K562 (cell line): ENCODE measurements at regions not wholly inside any gene's neighbourhood (a gene's known extent, or its start where the extent isn't known, plus 50 kb on each side); places are given as distances from the start of the nearest gene placed in this dataset.

Source experiments
- ATAC-seq: fragments of 200-7000 bp; cut with Tn5 transposase; 3 replicates; pipeline ENCODE4 v1.9.1; 2020; ENCODE audit warnings: moderate library complexity
- BruUV-seq: library from RNA; stranded (reverse); fragments of 400-500 nt; replicated peaks from 2 replicates; lab custom pipeline; 2021; lab: Mats Ljungman, UMichigan
- CTCF ChIA-PET: fragments of 300-600 bp; formaldehyde crosslinking; extraction: SDS; loops from one replicate; lab custom pipeline; 2021; ENCODE audit warnings: low intra/inter-chr PET ratio; lab: Yijun Ruan, JAX
- POLR2A ChIA-PET: fragments of 300-600, 350-650 bp; sonication (Branson Sonifier 250); formaldehyde crosslinking; extraction: SDS; loops from one replicate; lab custom pipeline; 2021; ENCODE audit warnings: antibody characterized with exemption, inconsistent platforms; lab: Yijun Ruan, JAX
- DNase-seq, 4 experiments: peaks; one replicate each; pipeline versions ENCODE4 v3.0.0 to v3.0.0-alpha.2; 2011 to 2018; ENCODE audit warnings: low spot score in 3 of 4, mixed read lengths in 3 of 4; ENCODE audit errors: extremely low read depth in 1 of 4
- FAIRE-seq: peaks from 2 replicates; lab custom pipeline; 2011; peaks lifted over from hg19 to GRCh38; lab: Jason Lieb, UNC
- H2AFZ ChIP-seq: 2 replicates; pipeline ENCODE4 v1.6.0; 2011; ENCODE audit warnings: low read depth, low read length, control low read depth, inconsistent platforms
- H3K27ac ChIP-seq: fragments of 200-600 bp; 3 replicates; pipeline ENCODE4 v1.8.0; 2011; ENCODE audit warnings: low read depth, mild to moderate bottlenecking, control low read depth, inconsistent platforms, low read length, moderate library complexity, mixed read lengths; ENCODE audit errors: extremely low read depth
- H3K27me3 ChIP-seq, 2 experiments: fragments of 300-600 bp in 1 of 2; 2 replicates in 1 of 2; 3 replicates in 1 of 2; pipeline versions ENCODE4 v1.6.0 to v1.8.0; 2011; ENCODE audit warnings: inconsistent platforms in 2 of 2, low read length in 2 of 2, mild to moderate bottlenecking in 1 of 2, mixed read lengths in 1 of 2, moderate library complexity in 1 of 2; ENCODE audit not compliant: control insufficient read depth in 2 of 2, insufficient read depth in 2 of 2
- H3K36me3 ChIP-seq: fragments of 300-600 bp; 3 replicates; pipeline ENCODE4 v1.8.0; 2011; ENCODE audit warnings: mild to moderate bottlenecking, low read length, inconsistent platforms; ENCODE audit not compliant: control insufficient read depth, insufficient read depth
- H3K4me1 ChIP-seq, 2 experiments: fragments of 200-600 bp in 1 of 2; replicated peaks in 1 of 2; 2 replicates in 1 of 2; 3 replicates in 1 of 2; pipeline versions ENCODE4 v1.5.1 to v1.8.0; 2011; ENCODE audit warnings: inconsistent platforms in 2 of 2, low read length in 2 of 2, mild to moderate bottlenecking in 1 of 2, mixed read lengths in 1 of 2, moderate library complexity in 1 of 2; ENCODE audit not compliant: control insufficient read depth in 2 of 2, insufficient read depth in 2 of 2
- H3K4me2 ChIP-seq: 2 replicates; pipeline ENCODE4 v1.6.1; 2011; ENCODE audit warnings: low read length, control low read depth, inconsistent platforms, mixed read lengths; ENCODE audit not compliant: insufficient read depth
- H3K4me3 ChIP-seq: fragments of 200-600 bp; sonication (generic), shearing (Covaris generic); 2 replicates; pipeline ENCODE4 v1.5.1; 2016; ENCODE audit warnings: control low read depth, inconsistent platforms
- H3K79me2 ChIP-seq: fragments of 200-600 bp; 3 replicates; pipeline ENCODE4 v1.8.0; 2011; ENCODE audit warnings: low read length, inconsistent platforms; ENCODE audit not compliant: control insufficient read depth, insufficient read depth
- H3K9ac ChIP-seq, 2 experiments: 2 replicates each; pipeline versions ENCODE4 v1.6.0 to v1.6.1; 2011; ENCODE audit warnings: low read depth in 2 of 2, low read length in 2 of 2, control low read depth in 1 of 2, inconsistent platforms in 1 of 2, mild to moderate bottlenecking in 1 of 2, mixed read lengths in 1 of 2; ENCODE audit not compliant: insufficient read depth in 1 of 2
- H3K9me1 ChIP-seq: one replicate; pipeline ENCODE4 v1.6.0; 2011; ENCODE audit warnings: inconsistent platforms, mild to moderate bottlenecking, low read length, moderate library complexity; ENCODE audit not compliant: control insufficient read depth, insufficient read depth
- H3K9me3 ChIP-seq: replicated peaks from 2 replicates; pipeline ENCODE4 v1.5.1; 2011; ENCODE audit warnings: low read depth, low read length, inconsistent platforms; ENCODE audit not compliant: control insufficient read depth, insufficient read depth
- H4K20me1 ChIP-seq: replicated peaks from 2 replicates; pipeline ENCODE4 v1.6.1; 2011; ENCODE audit warnings: low read length, inconsistent platforms, mixed read lengths; ENCODE audit not compliant: control insufficient read depth, insufficient read depth
- ARID1B ChIP-seq: fragments of 450-650 bp; IDR thresholded peaks from 2 replicates; pipeline ENCODE4 v1.6.1; 2016; ENCODE audit warnings: antibody characterized with exemption, mild to moderate bottlenecking, inconsistent platforms
- BCOR ChIP-seq: fragments of 450-650 bp; IDR thresholded peaks from 2 replicates; pipeline ENCODE4 v1.6.1; 2016
- CREB5 ChIP-seq: fragments of 250-450 bp; sonication (Bioruptor Pico); IDR thresholded peaks from 2 replicates; pipeline ENCODE4 v1.5.0; 2020; ENCODE audit warnings: mild to moderate bottlenecking
- FIP1L1 ChIP-seq: fragments of 200-400 bp; formaldehyde crosslinking; IDR thresholded peaks from 2 replicates; pipeline ENCODE4 v1.6.1; 2018; ENCODE audit warnings: mild to moderate bottlenecking, low read depth, low read length; ENCODE audit not compliant: poor library complexity, severe bottlenecking
- KAT8 ChIP-seq: fragments of 450-650 bp; IDR thresholded peaks from 2 replicates; pipeline ENCODE4 v1.6.1; 2016; ENCODE audit warnings: low read depth, mild to moderate bottlenecking
- U2AF2 ChIP-seq: fragments of 200-400 bp; formaldehyde crosslinking; optimal IDR thresholded peaks from 2 replicates; pipeline ENCODE3; 2017; ENCODE audit warnings: low read depth, mild to moderate bottlenecking, low read length
- ZKSCAN8 ChIP-seq: fragments of 200-800 bp; sonication (Bioruptor generic); IDR thresholded peaks from 2 replicates; pipeline ENCODE4 v1.6.1; 2016; ENCODE audit warnings: missing genetic modification characterization, missing compliant biosample characterization
- ZNF165 ChIP-seq: fragments of 250-450 bp; sonication (Bioruptor Pico); IDR thresholded peaks from 2 replicates; pipeline ENCODE4 v1.4.0; 2020; ENCODE audit warnings: borderline replicate concordance
- ZNF224 ChIP-seq: sonication (generic); formaldehyde crosslinking; IDR thresholded peaks from 2 replicates; pipeline ENCODE4 v1.8.0; 2022; ENCODE audit warnings: mild to moderate bottlenecking, missing genetic modification reagents
- ZNF785 ChIP-seq: fragments of 250-450 bp; sonication (Bioruptor Pico); IDR thresholded peaks from 2 replicates; pipeline ENCODE4 v1.4.0; 2020; ENCODE audit warnings: mild to moderate bottlenecking
- WGBS: fragments of 100-300 bp; shearing (Covaris generic); methylation state at CpG from one replicate; pipeline ENCODE4 v1.1.6; 2016; ENCODE audit warnings: low coverage, mixed read lengths; ENCODE audit not compliant: insufficient coverage; ENCODE audit errors: missing lambda C conversion rate; 5-methylcytosine and 5-hydroxymethylcytosine counted together
- in situ Hi-C: fragments of 300-500 bp; cut with MboI; formaldehyde crosslinking; loops from 4 replicates; pipeline ENCODE4 v1.15.0; 2018; ENCODE audit warnings: inconsistent platforms, mixed read lengths
- intact Hi-C: fragments of 100-400 bp; cut with micrococcal nuclease; formaldehyde crosslinking; loops from 2 replicates; pipeline ENCODE4 v1.14.2; 2022

GRCh38 chr11:69966583-69966835, 111.6 kb upstream of the ANO1 start:
- no peak for DNase-seq
- POLR2A ChIA-PET = interaction anchor here (1.4 to 1.5 kb wide), 2 partner anchors 9 kb away, joined by 3 to 4 read pairs; no protein-coding TSS in a partner anchor
- no peak for ATAC-seq
- H3K4me3 ChIP-seq = no peak overlapping the region
- no peak for FAIRE-seq
- no peaks in the 10 kb centered on the region for H3K79me2 ChIP-seq
- no peak overlapping the region for H3K4me2 ChIP-seq
- BruUV-seq = no TSS peak
- H2AFZ ChIP-seq = no peak overlapping the region
- no peak for TF ChIP-seq ZNF165 (CRISPR knock-in tag)
- TF ChIP-seq FIP1L1 = no peak
- TF ChIP-seq BCOR = no peak
- TF ChIP-seq ARID1B = no peak
- no peak for TF ChIP-seq KAT8
- TF ChIP-seq U2AF2 = no peak
- TF ChIP-seq ZKSCAN8 (CRISPR knock-in tag) = no peak
- no peak for TF ChIP-seq ZNF785 (CRISPR knock-in tag)
- TF ChIP-seq ZNF224 (CRISPR knock-in tag) = no peak
- no peak for TF ChIP-seq CREB5
- CTCF ChIA-PET = no interaction called here
- intact Hi-C loops = no loop called here
- in situ Hi-C loops = no loop called here
- no peaks in the 10 kb centered on the region for H3K9me1 ChIP-seq
- no peak overlapping the region for H3K27ac ChIP-seq
- H3K9ac ChIP-seq = no peak overlapping the region
- no peaks in the 10 kb centered on the region for H4K20me1 ChIP-seq
- no peaks in the 10 kb centered on the region for H3K9me3 ChIP-seq
- H3K4me1 ChIP-seq = peaks cover 14 to 36% of the 10 kb centered on the region in 2 experiments; a peak in 4 of 5 replicates
- no peaks in the 10 kb centered on the region for H3K36me3 ChIP-seq
- H3K27me3 ChIP-seq = no peaks in the 10 kb centered on the region; a peak in 1 of 5 replicates
- 21% methylated on average over 4 of the region's 4 CpGs for WGBS
